ENCODE measurements at regions not wholly inside any gene's neighbourhood (a gene's known extent, or its start where the extent isn't known, plus 50 kb on each side); places are given as distances from the start of the nearest gene placed in this dataset.

DNA sequence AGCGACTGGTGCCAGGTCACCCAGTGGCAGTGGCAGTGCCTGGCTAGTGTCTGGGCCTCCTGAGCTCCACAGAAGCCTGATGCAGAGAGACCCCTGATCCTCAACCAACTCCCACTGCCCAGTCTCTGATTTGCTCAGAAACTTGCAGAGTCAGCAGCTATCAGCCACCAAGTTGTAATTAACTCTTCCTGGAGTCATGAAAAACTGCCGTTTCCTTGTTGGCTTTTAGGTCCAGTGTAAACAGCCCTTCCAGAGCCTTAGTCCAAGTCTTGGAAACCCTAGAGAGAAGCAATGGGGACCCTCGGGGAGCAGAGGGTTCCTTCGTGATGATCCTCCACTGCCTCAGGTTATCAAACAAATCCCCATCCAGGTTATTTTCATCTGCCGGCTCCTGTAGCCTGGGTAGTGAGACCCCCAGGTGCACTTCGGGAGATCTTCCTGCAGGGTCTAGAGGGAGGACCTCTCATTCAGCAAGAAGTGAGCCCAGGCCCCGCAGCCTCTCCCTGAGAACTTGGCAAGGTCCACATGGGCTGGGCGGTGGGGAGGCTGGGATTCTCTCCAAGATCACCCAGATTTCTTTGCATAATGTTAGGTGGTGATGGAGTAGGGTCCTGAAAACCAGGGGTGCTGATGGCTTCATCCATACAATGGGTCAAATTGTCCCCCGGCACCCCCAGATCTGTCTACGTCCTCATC, 137.7 kb upstream of the HDAC4 start:
- no peak for DNase-seq

DNA sequence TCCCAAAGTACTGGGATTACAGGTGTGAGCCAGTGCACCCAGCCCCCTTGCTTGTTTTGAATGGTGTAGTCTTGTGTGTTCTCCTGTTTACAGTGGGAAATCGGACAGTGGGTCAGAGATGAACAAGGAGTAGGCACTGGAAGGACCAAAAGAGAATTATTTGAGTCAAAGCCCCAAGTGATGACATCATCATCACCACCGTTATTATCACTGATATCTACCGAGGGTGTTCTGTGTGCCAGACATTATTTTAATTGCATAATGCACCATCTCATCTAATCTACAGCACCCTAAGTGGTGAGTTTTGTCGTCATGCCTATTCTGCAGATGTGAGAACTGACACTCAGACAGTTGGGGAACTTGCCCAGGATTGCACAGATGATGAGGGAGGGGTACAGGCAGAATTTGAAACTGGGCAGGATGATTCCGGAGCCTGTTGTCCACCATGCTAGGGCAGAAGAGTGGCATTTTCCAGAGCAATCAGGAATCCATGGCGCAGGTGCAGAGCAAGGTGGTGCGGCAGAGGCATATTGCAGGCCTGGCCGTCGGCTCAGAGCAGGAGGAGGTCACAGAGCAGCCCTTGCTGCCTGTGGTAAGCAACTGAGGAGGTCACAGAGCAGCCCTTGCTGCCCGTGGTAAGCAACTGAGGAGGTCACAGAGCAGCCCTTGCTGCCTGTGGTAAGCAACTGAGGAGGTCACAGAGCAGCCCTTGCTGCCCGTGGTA, 137.0 kb upstream of the HDAC4 start:
- no peak for DNase-seq

GRCh38 chr2:239536186-239536585, 135.4 kb upstream of the HDAC4 start:
- no peak for DNase-seq

DNA sequence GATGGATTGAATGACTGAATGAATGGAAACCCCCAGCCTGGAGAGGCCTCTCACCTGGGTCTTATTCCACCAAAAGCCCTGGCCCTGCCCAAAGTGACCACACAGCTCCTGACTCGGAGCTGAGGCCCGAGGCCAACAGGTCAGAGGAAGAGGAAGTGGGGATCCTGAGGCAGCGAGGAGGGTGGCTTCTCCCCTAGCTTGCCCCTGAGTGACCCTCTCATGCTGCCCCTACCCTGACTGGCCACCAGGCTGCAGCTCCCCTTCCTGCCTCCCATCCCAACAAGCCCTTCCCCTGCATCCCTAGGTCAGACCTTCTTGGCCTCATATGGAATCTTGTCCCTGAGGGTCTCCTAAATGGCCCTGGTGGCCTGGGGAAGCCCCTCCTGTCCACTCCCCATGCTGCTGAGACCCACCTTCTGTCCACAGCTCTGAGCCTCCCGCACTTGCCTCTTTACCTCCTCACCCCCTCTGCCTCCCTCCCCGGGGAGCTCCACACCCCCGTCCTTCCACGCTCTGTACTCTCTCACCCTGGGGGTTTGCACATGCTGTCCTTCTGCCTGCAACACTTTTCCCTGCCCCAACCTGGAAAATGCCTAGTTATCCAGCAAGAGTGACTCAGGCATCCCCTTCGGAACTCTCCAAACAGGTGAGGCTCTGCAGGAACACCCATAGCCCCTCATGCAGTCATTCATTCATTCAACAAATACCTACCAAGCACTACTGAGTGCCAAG, 134.8 kb upstream of the HDAC4 start:
- DNase-seq, result no peak

DNA sequence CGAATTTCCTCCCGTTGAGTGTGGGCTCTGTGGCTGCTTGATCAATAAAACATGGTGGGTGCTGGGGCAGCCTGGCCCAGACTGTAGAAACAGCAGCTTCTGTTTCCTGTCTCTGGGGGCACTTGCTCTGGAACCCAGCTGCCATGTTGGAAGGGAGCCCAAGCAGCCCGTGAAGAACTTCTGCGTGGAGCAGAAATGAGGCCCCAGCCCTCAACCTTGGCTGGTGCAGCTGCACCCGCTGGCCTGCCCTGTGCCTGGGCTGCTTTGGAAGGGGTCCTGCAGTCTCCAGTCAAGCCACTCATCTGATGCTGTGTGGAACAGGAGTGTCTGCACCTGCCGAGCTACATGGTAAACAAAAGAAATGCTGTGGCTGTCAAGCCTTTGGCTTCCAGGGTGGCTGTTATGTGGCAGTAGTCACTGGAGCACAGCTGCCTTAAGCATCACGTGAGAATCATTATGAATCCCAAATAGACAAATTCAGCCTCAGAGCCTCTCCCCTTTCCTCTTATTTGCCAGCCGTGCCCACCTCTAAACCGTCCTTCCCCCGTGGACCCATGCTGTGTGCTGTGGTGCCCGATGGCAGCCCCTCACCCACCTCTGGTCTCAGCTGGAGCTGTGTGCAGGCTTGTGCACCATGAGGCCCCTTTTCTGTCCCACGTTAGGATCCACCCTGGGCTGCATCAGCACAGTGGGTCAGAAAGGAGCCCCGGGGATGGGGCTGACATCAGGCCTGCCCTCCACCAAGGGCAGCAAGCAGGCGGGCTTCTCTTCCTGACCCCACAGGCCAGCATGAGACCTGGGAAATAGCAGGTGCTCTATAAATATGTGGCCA, 134.0 kb upstream of the HDAC4 start:
- no peak for DNase-seq

DNA sequence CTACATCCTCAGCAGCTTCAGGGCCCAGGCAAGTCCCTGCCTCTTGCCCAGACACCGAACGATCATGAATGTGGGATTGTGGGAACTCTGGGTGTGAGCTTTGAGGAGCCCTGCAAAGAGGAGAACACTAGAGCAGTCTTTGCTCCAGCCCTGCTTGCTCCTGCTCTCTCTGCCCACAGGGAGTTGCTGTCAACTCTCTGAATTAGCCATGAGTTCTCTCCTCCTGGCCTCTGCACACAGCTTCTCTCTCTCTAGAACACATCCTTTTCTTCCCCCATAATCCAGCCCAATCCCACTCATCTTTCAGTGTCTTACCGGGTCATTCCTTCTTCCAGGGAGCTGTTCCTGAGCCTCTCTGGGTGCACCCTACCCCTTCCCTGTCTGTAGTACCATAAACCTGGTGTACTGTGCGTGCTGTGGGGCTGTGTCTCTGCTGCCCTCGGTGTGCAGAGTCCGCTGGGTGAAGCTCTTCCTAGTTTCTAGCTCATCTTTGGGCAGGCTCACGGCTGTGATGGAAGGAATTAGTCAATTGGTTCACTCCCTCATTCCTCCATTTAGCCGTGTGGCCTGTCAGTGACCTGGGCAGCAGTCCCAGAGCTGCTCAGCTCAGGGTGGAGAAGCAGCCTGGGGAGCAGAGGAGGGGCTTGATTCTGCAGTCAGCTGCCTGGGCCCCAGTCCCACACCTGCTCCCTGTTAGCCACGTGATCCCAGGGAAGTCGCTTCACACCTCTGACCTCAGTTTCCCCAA, 132.9 kb upstream of the HDAC4 start:
- DNase-seq, result no peak

GRCh38 chr2:239532859-239533258, 132.0 kb upstream of the HDAC4 start:
- peak in 1 of 2 experiments; percentile 25 for DNase-seq

DNA sequence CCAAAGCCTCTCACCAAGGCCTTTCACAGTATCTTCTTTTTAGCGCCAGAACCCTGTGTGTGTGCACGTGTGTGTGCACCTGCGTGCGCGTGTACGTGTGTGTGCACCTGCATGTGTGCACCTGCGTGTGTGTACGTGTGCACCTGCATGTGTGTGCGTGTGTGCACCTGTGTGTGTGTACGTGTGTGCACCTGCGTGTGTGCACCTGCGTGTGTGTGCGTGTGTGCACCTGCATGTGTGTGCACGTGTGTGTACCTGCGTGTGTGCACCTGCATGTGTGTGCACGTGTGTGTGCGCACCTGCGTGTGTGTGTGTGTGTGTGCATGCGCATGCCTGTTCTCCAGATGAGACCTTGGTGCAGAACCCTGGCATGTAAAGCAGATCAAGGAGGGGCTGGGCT, 131.4 kb upstream of the HDAC4 start:
- DNase-seq, result no peak

- DNase-seq, result peak in 1 of 2 experiments; percentile 24
These were observed 130.8 kb upstream of the HDAC4 start for GRCh38 chr2:239531456-239532241.

DNA sequence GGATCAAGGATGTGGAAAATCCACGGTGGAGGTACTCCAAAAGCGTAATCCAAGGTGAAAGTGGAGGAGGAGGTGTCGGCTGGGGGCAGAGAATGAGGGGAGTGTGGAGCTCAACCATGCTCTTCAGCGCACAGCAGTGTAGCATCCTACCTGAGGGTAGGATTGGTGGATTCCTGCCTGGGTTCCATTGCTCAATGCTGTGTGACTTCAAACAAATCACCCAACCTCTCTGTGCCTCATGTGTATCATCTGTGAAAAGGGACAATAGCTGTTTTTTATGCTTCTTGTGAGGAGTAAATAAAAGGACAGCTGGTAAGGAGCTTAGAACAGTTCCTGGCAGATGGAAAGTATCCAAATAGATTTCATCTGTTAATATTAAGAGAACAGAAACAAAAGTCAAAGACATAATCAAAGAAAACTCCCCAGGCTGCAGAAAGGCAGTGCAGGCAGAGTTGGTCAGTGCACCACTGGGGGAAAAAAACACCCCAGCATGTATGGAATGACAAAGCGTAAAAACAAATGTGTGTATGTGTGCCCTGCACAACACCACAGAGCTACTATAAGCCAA, 130.0 kb upstream of the HDAC4 start:
- DNase-seq, result no peak

GRCh38 chr2:239529313-239530015, 128.6 kb upstream of the HDAC4 start:
- no peak for DNase-seq

GRCh38 chr2:239528883-239529282, 128.1 kb upstream of the HDAC4 start:
- DNase-seq, result no peak

DNA sequence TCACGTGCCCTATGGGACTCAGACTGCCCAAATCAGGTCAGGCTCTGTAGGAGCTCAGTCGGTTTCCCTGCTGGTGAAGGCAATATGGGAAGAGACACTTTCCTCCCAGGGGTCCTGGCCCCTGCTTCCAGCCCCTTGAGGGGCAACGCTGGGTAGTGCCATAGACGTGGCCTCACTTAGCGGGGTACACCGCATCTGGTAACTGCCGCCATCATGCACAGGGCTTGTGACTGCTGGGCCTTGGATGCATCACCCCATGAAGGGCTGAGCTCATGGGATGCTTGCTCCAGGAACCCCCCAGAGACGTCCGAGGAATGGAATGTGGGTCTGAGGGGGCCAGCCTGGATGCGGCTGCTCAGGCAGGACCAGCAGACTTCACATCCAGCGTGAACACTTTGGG, 127.3 kb upstream of the HDAC4 start:
- DNase-seq, result no peak

DNA sequence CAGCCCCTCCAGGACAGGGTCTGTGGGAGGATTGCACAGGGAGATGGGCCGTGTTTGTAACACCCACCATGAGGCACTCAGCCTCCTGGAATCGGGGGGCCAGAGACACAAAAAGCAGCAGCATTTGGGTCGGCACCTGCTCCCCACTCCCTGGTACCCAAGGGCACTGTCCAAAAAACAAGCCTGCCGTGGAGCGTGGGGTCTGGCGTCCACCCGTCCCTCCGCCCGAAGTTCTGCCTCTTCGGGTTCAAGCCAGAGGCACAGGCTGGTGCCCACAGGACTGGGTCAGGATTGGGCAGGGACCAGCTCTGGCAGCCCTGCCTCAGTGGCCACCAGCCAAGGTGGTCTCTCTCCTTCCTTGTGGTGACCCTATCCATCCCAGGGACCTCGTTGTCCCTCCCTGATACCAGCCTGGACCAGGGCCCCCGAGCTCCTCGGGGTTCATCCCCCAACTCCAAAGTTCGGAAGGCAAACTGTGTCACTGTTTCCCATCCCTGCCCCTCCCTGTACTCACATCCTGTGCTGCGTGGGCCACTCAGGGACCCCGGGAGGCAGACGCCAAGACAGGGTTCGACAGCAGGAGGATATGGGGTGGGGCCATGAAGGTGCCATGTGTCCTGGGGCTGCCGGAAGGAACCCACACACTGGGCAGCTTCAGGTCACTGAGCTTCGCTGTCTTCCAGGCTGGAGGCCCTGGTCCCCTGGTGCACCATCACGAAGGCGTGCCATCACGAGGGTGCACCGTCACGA, 126.0 kb upstream of the HDAC4 start:
- DNase-seq, result no peak

- DNase-seq, result no peak
These were observed 125.2 kb upstream of the HDAC4 start for GRCh38 chr2:239526038-239526437.

- DNase-seq, result no peak
These were observed 123.1 kb upstream of the HDAC4 start for GRCh38 chr2:239523954-239524330.

- DNase-seq, result no peak
These were observed 122.5 kb upstream of the HDAC4 start for GRCh38 chr2:239523147-239523953.

DNA sequence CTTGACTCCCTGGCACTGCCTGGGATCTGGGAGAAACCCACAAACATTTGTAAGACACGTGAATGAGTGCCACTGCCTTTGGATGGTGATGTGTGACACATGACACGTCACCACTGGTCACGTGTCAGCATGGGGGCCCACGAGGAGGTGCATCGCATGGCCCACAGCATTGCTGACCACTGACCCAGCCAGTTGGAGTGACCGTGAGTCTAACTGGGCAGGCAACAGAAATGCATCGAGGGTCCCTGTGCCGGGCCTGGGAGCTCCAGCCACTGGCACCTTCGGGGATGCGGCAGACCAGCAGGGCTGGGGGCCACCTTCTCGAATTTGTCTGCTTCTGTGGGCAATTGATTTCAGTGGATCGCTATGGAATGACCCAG, 121.9 kb upstream of the HDAC4 start:
- DNase-seq, result no peak

Measured in NCI-H524 (cell line).